LHCN-M2 (cell line): ENCODE measurements at regions not wholly inside any gene's neighbourhood (a gene's known extent, or its start where the extent isn't known, plus 50 kb on each side); places are given as distances from the start of the nearest gene placed in this dataset.
"Not testable (repeated sequence)": the region's sequence is repeated elsewhere in the genome, so short reads cannot be mapped to it uniquely, and the experiment has no call there.

Experiments
- DNase-seq: peaks from one replicate; pipeline ENCODE4 v3.0.0-alpha.2; 2012; ENCODE audit warnings: low read depth

GRCh38 chr10:106384496-106384895 lies 780.0 kb downstream of the SORCS1 start:
- no peak for DNase-seq

GRCh38 chr10:106380706-106381105 lies 783.8 kb downstream of the SORCS1 start:
- DNase-seq: no peak

GRCh38 chr10:106378251-106378650 lies 786.3 kb downstream of the SORCS1 start:
- DNase-seq: no peak

- no peak for DNase-seq
Observed at GRCh38 chr10:106370751-106371150, 793.8 kb downstream of the SORCS1 start.

- DNase-seq: no peak
Observed at GRCh38 chr10:106360870-106361269, 803.6 kb downstream of the SORCS1 start.

GRCh38 chr10:106355450-106355849 lies 809.1 kb downstream of the SORCS1 start:
- DNase-seq: no peak

GRCh38 chr10:106348933-106349332 lies 815.6 kb downstream of the SORCS1 start:
- DNase-seq: no peak

- DNase-seq: no peak
Observed at GRCh38 chr10:106347547-106347946, 817.0 kb downstream of the SORCS1 start.

GRCh38 chr10:106343539-106343938 lies 821.0 kb downstream of the SORCS1 start:
- DNase-seq: not testable (repeated sequence)

GRCh38 chr10:106341356-106341755 lies 823.1 kb downstream of the SORCS1 start:
- DNase-seq: no peak

GRCh38 chr10:106338486-106338885 lies 826.0 kb downstream of the SORCS1 start:
- DNase-seq: no peak

GRCh38 chr10:106336874-106337273 lies 827.6 kb downstream of the SORCS1 start:
- DNase-seq: no peak

GRCh38 chr10:106327747-106328146 lies 836.8 kb downstream of the SORCS1 start:
- DNase-seq: no peak

- no peak for DNase-seq
Observed at GRCh38 chr10:106320876-106321275, 843.6 kb downstream of the SORCS1 start.

- no peak for DNase-seq
Observed at GRCh38 chr10:106320078-106320477, 844.4 kb downstream of the SORCS1 start.

GRCh38 chr10:106317554-106317953 lies 847.0 kb downstream of the SORCS1 start:
- DNase-seq: no peak

GRCh38 chr10:106313041-106313440 lies 851.5 kb downstream of the SORCS1 start:
- no peak for DNase-seq

GRCh38 chr10:106312087-106312486 lies 852.4 kb downstream of the SORCS1 start:
- DNase-seq: no peak

GRCh38 chr10:106311590-106311989 lies 852.9 kb downstream of the SORCS1 start:
- DNase-seq: no peak

- no peak for DNase-seq
Observed at GRCh38 chr10:106310596-106310995, 853.9 kb downstream of the SORCS1 start.

- DNase-seq: no peak
Observed at GRCh38 chr10:106309376-106309775, 855.1 kb downstream of the SORCS1 start.

- no peak for DNase-seq
Observed at GRCh38 chr10:106308284-106308683, 856.2 kb downstream of the SORCS1 start.

- DNase-seq: no peak
Observed at GRCh38 chr10:106304056-106304455, 860.5 kb downstream of the SORCS1 start.

- no peak for DNase-seq
Observed at GRCh38 chr10:106302961-106303360, 861.5 kb downstream of the SORCS1 start.

GRCh38 chr10:106301146-106301545 lies 863.4 kb downstream of the SORCS1 start:
- DNase-seq: no peak
